ENCODE measurements at regions not wholly inside any gene's neighbourhood (a gene's known extent, or its start where the extent isn't known, plus 50 kb on each side); places are given as distances from the start of the nearest gene placed in this dataset.

- TF ChIP-seq USF1 (IDR thresholded peaks at IDR 0.05): no peak
- no peak for TF ChIP-seq MAX (IDR thresholded peaks at IDR 0.05)
- no peak for TF ChIP-seq NFIC (IDR thresholded peaks at IDR 0.05)
- no peak for TF ChIP-seq FOXM1 (IDR thresholded peaks at IDR 0.05; ENCODE audit: borderline replicate concordance, low read depth)
- no peak for TF ChIP-seq CEBPB (IDR thresholded peaks at IDR 0.05)
- TF ChIP-seq EP300 (IDR thresholded peaks at IDR 0.05; ENCODE audit: borderline replicate concordance): no peak
- no peak for TF ChIP-seq TEAD4 (IDR thresholded peaks at IDR 0.05)
- TF ChIP-seq RAD21 (IDR thresholded peaks at IDR 0.05; ENCODE audit: low read depth): no peak
- TF ChIP-seq YY1 (IDR thresholded peaks at IDR 0.05; ENCODE audit: low read depth): no peak
Measured at GRCh38 chr5:135642934-135643333, 64.1 kb upstream of the CXCL14 start.

GRCh38 chr5:135642488-135642870 lies 63.7 kb upstream of the CXCL14 start:
- TF ChIP-seq MAX (IDR thresholded peaks at IDR 0.05) (no peak), CREB1 (IDR thresholded peaks at IDR 0.05; ENCODE audit: low read depth) (no peak), ZBTB7A (IDR thresholded peaks at IDR 0.05; ENCODE audit: low read depth) (no peak), TAF1 (IDR thresholded peaks at IDR 0.05; ENCODE audit: low read depth) (no peak), TCF12 (IDR thresholded peaks at IDR 0.05; ENCODE audit: low read depth) (no peak), CEBPB (IDR thresholded peaks at IDR 0.05) (no peak), TEAD4 (IDR thresholded peaks at IDR 0.05) (no peak), FOXM1 (IDR thresholded peaks at IDR 0.05; ENCODE audit: borderline replicate concordance, low read depth) (no peak), EGR1 (IDR thresholded peaks at IDR 0.05) (no peak), USF1 (IDR thresholded peaks at IDR 0.05) (no peak), REST (IDR thresholded peaks at IDR 0.05; ENCODE audit: low read depth) (no peak), RAD21 (IDR thresholded peaks at IDR 0.05; ENCODE audit: low read depth) (no peak), EP300 (IDR thresholded peaks at IDR 0.05; ENCODE audit: borderline replicate concordance) (no peak), NFIC (IDR thresholded peaks at IDR 0.05) (no peak), YY1 (IDR thresholded peaks at IDR 0.05; ENCODE audit: low read depth) (no peak)

GRCh38 chr5:135641734-135642487 lies 63.1 kb upstream of the CXCL14 start:
- no peak for TF ChIP-seq EGR1 (IDR thresholded peaks at IDR 0.05)

GRCh38 chr5:135641319-135641718 lies 62.5 kb upstream of the CXCL14 start:
- TF ChIP-seq NFIC (IDR thresholded peaks at IDR 0.05) (no peak), TAF1 (IDR thresholded peaks at IDR 0.05; ENCODE audit: low read depth) (no peak), TEAD4 (IDR thresholded peaks at IDR 0.05) (no peak), TCF12 (IDR thresholded peaks at IDR 0.05; ENCODE audit: low read depth) (no peak), YY1 (IDR thresholded peaks at IDR 0.05; ENCODE audit: low read depth) (no peak), REST (IDR thresholded peaks at IDR 0.05; ENCODE audit: low read depth) (no peak), CREB1 (IDR thresholded peaks at IDR 0.05; ENCODE audit: low read depth) (no peak), FOXM1 (IDR thresholded peaks at IDR 0.05; ENCODE audit: borderline replicate concordance, low read depth) (no peak), CEBPB (IDR thresholded peaks at IDR 0.05) (no peak), EGR1 (IDR thresholded peaks at IDR 0.05) (no peak), USF1 (IDR thresholded peaks at IDR 0.05) (no peak), RAD21 (IDR thresholded peaks at IDR 0.05; ENCODE audit: low read depth) (no peak), MAX (IDR thresholded peaks at IDR 0.05) (no peak), ZBTB7A (IDR thresholded peaks at IDR 0.05; ENCODE audit: low read depth) (no peak), EP300 (IDR thresholded peaks at IDR 0.05; ENCODE audit: borderline replicate concordance) (no peak)

- no peak for TF ChIP-seq TEAD4 (IDR thresholded peaks at IDR 0.05)
- no peak for TF ChIP-seq EGR1 (IDR thresholded peaks at IDR 0.05)
- TF ChIP-seq EP300 (IDR thresholded peaks at IDR 0.05; ENCODE audit: borderline replicate concordance): no peak
- no peak for TF ChIP-seq TCF12 (IDR thresholded peaks at IDR 0.05; ENCODE audit: low read depth)
- no peak for TF ChIP-seq TAF1 (IDR thresholded peaks at IDR 0.05; ENCODE audit: low read depth)
- no peak for TF ChIP-seq USF1 (IDR thresholded peaks at IDR 0.05)
- no peak for TF ChIP-seq CREB1 (IDR thresholded peaks at IDR 0.05; ENCODE audit: low read depth)
- no peak for TF ChIP-seq YY1 (IDR thresholded peaks at IDR 0.05; ENCODE audit: low read depth)
- no peak for TF ChIP-seq NFIC (IDR thresholded peaks at IDR 0.05)
- TF ChIP-seq REST (IDR thresholded peaks at IDR 0.05; ENCODE audit: low read depth): no peak
Measured at GRCh38 chr5:135635451-135635850, 56.7 kb upstream of the CXCL14 start.

Data from Ishikawa (cell line).